HuH-7.5 (cell line): ENCODE measurements at regions not wholly inside any gene's neighbourhood (a gene's known extent, or its start where the extent isn't known, plus 50 kb on each side); places are given as distances from the start of the nearest gene placed in this dataset.

Source experiments
- DNase-seq: peaks from one replicate; pipeline ENCODE4 v3.0.0; 2011; ENCODE audit warnings: low spot score

DNA sequence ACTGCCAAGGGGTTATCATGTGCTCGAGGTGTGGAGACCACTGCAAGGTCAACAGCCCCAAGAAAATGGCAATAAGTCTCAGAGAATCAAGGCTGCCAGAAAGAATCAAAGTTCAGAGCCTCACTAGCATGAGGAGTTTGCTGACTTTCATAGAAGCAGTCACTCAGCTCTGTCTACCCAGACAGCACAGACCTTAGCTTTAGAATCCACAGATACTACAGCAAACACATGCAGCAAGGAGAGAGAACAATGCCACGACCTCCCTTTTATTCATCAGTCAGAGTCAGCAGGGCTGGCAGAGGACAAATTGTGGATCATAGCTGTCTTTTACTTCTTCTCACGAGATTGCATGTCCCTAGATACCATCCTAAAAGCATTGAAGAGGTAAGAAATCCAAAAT, 121.3 kb downstream of the MBL2 start:
- no peak for DNase-seq

DNA sequence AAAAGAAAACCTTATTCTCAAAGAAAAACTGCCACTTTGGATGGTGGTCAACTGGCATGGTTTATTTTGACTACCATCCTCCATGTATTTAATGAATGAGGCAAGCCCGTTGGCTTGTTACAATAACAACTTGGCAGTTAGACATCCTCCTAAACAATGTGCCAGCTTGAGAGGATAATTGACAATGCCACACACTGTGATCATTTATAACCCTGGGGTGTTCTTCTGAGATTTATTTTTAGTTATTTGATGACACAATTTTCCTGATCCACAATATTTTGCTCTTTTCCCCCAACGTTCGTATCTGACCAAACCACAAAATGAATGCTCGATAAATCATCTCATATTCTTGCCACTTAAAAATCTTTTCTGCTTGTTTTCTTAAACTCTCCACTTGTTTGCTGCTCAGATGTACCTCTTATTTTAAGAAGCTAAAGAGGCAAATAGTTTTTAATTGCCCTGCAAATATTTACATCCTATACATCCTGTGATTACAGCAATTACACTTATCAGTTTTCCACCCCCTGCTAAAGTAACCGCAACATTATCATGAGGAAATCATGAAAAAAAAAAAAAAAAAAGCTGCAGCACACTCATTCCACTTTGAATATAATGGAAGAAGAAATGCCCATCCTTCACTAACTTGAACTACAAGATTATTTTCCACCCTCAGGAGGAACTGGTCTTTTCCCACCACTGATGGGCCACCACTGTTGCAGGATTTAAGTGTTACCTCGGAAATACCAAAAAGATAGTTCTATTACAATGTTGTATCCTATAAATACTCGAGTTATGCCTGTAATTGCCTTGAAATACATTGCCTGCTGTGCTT, 119.9 kb downstream of the MBL2 start:
- no peak for DNase-seq

DNA sequence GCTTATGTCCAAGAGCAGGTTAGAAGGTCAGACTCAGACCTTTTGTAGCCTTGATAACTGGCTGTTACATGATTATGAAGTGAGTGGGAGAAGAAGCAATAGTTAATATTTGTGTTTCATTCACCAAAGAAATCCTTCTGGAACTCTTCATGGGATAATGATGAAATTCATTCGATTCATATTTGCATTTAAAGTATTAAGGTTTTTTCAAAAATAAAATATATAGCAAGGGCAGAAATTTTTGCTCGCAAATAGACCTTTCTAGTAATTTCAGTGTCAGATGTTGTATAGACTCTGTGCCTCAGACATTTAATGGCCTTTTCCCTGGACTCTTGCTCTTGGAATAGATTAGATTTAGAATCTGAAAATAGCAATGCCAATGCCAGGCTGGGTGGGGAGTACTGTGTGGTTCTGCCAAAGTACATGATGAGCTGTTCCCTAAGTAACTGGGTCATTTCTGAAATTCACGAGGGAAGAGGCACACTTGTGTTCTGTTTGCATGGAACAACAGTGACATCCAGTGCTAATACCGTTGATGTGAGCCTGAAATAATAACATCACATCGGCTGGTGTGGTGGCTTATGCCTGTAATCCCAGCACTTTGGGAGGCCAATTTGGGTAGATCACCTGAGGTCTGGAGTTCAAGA, 119.2 kb downstream of the MBL2 start:
- no peak for DNase-seq

DNA sequence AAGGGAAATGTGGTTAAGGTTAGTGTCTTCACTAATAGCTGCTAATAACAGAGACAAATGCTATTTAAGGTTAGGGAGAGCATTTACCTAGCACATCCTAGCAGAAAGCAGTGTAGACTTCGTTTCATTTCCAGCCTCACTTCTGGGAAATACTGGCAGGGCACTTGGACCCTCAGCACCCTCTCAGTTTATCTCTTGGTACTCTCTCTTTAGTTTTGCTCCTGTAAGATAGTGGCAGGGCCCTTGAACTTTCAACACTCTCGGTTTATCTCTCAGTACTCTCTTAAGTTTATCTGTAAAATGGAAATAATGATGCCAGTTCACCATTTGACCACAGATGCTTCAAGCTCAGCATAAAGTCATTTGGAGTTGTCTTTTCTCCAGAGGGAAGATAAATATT, 118.4 kb downstream of the MBL2 start:
- no peak for DNase-seq

DNA sequence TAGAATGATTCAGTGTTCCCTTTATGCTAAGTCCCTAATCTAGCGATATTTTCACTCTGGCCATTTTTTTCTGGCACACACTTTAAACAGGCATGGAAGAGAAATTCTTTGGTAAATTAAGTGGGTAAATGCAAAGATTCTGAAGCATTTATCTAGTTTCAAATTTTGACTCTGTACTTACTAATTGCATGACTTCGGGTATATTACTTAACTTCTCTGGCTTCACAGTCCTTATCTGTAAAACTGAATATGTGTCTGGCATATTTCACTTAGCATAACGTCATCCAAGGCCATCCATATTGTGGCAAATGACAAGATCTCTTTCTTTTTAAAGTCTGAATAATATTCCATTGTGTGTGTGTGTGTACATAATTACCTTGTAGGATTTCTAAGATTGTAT, 114.5 kb downstream of the MBL2 start:
- no peak for DNase-seq

DNA sequence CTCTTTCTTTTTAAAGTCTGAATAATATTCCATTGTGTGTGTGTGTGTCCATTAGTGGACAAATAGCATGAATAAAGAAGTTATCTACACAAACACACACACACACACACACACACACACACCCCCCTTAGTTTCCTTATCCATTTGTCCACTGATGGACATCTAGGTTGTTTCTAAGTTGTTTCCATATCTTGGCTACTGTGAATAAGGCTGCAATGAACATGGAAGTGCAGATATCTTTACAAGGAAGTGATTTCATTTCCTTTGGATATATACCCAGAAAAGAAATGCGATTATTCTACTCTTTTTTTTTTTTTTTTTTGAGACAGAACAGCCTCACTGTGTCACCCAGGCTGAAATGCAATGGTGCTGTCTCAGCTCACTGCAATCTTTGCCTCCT, 113.5 kb downstream of the MBL2 start:
- DNase-seq, result no peak

DNA sequence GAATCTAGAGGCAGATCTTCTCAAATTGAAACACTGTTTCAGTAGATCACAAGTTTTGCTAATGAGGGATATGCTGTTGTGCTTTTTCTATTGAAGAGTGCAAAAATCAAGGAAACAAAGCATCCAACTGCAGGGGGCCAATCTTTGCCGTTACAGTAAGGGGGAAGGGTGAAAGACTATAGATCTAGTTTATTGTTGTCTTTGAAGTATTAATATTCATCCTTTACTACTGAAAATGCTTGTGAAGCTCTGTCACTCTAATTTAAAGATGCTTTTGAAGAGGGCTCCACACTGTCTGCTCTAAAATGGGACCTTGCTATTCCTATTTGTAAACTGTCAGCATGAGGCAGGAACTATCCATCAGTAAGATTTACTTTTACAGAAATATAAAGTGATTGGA, 110.3 kb downstream of the MBL2 start:
- no peak for DNase-seq

DNA sequence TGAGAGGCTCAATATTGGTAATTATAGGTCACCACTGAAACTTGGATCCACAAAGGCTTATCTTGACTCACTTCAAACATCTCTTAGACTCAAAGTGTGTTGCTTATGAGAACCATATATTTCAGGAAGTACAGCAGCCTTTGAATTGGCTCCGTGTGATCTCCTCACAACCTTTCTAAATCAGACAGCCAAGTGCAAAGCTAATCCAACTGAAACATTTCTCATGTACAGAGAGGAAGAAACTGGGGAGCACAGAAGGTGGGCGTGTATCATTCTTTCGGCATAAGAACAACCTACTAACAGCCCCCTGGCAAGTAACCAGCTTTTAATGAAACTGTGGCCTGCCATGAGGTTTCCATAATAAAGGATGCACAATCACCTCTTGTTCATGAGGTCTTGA, 109.4 kb downstream of the MBL2 start:
- no peak for DNase-seq

DNA sequence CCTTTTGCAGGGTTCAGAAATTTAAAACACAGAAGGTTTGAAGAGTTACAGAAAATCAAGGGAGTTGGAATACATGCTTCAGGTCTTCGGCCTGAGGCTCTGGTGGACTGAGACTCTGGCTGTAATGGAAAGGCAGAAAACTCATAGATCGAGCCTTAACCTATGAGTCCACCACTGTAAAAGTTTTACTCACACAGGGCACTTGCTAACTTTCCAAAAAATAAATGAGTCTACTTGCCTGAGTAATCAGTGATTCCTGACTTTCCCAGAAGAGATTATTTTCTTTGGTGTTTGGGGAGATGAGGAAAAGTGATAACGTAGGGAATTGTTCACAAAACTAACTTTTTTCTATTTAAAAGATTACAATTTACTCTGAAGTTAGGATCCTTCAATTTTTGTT, 108.0 kb downstream of the MBL2 start:
- no peak for DNase-seq

DNA sequence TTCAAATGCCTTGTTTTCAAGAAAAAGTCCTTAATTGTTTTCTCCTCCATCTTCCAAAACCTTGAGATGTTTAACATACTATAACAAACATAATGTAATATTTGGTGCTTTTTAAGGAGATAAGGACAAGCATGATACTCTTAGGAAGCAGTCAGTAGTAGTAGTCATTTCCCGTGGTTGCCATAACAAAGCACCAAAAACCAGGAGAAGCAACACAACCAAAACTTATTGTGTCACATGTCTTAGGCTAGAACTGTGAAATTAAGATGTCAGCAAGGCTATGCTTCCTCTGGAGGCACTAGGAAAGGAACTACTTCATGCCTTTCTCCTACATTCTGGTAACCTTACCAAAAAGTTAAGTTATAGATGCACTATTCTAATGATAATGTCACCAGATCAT, 106.8 kb downstream of the MBL2 start:
- DNase-seq, result no peak

DNA sequence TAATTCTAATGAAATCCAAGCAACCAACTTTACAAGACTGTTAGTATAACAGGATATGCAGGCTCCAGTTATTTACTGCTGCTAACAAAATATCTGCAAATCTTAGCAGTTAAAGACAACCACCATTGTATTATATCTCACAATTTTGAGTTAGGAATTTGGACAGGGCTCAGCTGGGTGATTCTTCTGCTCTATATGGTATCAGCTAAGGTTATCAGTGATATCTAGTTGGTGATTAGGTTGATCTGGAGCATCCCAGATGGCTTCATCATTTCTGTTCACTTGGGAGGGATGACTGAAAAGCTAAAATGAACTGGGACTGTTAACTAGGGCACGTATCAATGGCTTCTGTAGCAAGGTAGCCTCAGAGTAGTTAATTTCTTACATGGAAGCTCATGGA, 105.7 kb downstream of the MBL2 start:
- no peak for DNase-seq

DNA sequence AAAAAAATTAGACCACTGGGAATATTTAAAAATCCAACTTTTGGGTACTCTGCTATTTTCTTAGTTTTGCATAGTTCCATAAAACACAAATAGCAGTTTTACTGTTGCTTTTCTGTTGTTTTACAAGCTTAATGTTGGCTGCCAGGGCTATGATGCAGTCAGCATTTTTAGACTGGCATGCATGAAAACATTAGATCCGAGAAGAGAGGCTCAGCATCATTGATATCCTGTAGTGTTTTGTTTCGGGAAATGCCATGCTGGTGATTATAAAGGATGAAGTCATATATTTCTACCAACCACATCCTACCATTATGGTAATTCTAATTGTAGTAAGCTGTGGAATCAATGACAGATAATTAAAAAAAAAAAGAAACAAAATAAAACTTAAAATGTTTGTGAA, 104.6 kb downstream of the MBL2 start:
- no peak for DNase-seq

DNA sequence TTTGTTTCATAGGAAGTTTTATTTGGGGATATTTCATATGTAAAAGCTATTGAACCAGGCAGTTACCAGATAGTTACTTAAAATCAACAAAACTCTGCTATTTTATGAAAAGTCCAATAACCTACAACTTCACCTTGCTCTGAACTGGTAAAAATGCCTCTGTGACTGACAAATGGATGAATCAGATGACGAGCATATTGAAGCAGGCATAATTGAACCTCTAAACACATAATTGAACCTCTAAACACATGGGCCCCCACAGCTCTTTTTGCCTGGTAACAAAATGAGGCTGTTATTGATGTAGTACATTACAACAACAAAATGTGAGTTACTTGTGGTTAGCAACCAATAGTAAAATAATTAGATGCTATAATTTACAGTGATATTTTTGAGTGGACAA, 99.7 kb downstream of the MBL2 start:
- no peak for DNase-seq

DNA sequence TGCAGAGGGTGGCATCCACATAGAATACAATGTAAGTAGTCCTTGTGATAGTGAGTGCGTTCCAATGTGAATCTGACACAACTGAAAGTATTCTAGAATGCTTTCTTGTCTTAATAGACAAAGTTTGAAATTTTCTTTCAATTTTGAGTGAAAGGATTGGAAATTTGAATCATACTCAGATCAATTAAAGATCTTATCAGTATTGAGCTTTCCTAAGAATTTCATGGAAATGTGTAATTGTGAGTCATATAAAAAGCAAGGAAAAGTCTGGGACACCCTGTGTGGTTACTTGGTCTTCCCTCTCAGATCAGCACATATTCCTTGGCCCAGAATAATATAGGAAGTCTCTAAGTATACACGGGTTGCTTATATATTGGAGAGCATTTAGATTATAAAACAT, 99.1 kb downstream of the MBL2 start:
- DNase-seq, result no peak

DNA sequence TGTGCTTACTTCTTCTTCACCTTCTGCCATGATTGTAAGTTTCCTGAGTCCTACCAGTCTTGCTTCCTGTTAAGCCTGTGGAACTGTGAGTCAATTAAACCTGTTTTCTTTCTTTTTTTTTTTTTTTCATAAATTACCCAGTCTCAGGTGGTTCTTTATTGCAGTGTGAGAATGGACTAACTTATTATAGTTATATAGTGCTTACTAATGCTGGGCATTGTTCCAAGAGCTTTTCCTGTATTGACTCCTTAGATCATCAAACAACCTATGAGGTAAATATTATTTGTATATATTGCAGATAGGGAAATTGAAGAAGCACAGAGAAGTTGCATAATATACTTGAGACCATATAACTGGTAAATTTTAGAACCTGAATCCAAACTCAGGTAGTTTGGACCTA, 98.1 kb downstream of the MBL2 start:
- DNase-seq, result no peak

DNA sequence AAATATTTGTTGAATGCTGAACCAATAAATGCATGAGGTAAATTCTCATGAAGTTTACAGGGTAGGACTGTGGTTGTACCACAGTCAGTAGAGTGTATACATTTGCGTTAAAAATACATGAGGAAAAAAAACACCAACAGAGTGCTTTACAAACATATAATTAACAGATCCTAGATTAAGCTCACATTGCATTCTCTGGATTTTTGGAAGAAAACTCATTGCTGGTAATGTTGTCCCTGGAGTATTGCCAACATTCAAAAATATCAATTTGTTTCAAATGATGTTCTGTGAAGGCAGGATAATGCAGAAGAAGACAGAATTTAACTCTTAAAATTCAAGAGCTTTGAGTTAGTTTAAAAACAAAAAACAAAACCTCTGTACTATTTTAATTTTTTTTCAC, 95.5 kb downstream of the MBL2 start:
- DNase-seq, result no peak

DNA sequence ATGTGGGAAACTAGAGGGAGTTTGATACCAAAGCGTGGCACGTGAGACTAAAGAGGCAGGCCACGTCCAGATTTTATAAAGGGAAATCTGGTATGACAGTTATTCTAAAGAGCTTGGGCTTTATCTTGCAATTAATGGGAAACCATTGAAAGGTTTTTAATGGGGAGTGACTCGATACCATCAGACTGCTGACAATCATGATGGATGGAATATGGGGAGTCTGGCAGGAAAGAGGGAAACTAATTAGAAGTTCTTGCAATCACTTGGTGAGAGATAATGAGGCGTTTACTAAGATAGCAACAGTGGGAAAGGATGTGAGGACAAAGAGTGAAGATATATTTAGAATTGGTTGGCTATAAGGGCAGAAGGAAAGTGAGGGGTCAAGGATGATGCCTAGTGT, 94.0 kb downstream of the MBL2 start:
- no peak for DNase-seq

DNA sequence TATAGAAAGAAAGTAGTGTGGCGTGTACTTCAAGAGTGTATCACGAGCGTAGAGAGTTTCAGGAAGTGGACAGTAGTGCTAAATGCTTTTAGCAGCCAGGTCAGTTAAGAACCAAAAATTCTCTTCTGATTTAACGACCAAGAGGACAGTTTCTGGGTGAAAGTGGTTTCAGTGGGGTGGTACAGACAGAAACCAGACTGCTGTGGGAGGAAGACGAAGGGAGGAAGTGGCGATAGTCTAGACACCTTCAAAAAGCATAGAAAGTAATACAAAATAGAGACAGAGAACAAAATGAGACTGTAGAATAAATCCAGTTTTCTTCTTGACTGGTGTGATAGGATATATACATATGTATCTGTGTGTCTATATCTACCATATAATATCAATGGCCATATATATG, 93.5 kb downstream of the MBL2 start:
- no peak for DNase-seq

DNA sequence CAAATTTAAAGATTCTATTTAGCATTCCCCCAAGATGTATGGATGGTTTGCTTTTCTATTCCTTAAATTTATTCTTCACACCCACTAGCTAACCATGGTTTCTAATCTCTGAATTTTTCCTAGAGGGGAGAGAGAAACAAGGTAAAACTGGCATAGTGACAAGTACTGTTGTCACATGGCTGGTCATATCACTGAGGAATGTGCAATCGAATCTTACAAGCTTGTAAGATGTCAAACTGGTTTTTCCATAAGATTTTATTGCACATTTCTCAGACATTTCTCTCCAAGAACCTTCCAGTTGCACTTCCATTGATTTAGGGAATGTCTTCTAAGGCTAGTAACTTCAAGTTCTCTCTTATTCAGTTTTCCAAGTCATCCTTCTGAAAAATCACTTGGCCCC, 89.8 kb downstream of the MBL2 start:
- DNase-seq, result no peak

DNA sequence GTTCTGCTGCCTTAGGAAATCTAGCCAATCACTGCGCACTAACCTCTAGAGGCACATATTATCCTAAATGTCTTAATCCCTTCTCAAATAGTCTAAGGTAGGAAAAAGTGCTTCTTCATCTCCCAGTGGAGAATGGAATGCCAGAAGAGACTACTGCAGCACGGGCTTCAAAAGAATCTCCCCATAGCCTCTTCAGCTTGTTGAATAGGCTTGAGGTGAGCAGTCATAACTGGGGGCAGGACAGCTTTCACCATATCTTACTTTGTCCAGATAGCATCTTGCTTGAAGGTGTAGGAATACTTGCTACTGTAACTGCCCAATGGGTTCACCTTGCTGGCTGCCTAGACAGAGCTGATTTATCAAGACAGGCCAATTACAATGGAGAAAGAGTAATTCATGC, 88.8 kb downstream of the MBL2 start:
- DNase-seq, result no peak

DNA sequence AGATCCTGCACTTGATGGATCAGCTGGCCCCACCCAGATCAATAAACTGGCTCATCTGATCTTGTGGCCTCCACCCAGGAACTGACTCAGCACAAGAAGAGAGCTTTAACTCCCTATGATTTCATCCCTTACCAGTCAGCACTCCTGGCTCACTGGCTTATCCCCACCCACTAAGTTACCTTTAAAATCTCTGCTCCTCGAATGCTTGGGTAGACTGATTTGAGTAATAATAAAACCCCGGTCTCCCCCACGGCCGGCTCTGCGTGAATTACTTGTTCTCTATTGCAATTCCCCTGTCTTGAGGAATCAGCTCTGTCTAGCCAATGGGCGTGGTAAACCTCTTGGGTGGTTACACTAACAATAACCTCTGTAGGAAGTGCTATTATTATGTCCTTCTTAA, 83.7 kb downstream of the MBL2 start:
- no peak for DNase-seq

DNA sequence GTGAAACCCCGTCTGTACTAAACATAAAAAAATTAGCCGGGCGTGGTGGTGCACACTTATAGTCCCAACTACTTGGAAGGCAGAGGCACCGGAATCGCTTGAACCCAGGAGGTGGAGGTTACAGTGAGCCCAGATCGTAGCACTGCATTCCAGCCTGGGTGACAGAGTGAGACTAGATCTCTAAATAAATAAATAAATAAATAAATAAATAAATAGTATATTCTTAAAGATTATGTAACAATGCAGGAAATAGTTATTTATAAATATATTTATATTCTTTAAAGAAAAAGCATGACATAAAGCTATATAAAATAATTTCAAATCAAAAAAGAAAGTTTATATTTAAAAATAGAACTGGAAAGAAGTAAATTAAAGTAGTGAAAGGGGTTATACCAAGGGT, 76.4 kb downstream of the MBL2 start:
- no peak for DNase-seq

DNA sequence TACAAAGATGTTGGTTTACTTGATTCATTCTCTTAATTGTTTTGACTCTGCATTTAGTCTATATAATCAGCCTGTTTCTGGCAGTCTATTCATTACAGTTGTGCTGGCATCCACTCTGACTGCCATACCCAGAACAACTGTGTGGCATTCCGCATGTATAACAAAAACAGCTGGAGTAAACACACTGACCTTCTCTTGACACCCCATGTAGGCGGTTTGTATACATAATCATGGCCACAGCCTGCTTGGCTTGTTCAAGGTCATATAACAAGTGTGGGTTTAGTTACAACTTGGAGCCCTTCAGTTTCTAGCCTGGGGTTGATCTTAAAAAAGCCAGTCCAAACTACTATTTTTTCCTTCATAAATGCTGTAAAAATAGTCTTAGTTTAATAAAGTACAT, 70.9 kb downstream of the MBL2 start:
- no peak for DNase-seq

DNA sequence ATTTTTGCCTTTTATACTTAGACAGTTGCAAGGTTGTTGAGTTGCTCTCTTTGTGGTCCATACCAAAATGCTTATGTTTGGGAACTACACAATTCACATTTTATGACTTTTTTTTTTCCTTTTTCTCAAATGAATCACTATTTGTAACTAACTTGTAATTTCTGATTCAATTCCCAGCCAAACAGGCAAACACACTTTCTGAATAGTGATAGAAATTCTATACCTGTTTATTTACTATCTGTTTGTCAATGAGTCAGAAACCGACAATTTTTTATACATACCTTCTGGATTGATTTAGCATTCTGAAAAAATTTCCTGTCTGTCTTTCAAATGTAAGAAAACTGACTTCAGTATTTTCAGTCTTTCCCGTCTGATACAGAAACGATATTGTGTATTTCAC, 69.1 kb downstream of the MBL2 start:
- DNase-seq, result no peak
